ENCODE measurements at regions not wholly inside any gene's neighbourhood (a gene's known extent, or its start where the extent isn't known, plus 50 kb on each side); places are given as distances from the start of the nearest gene placed in this dataset.
"Not testable (repeated sequence)": the region's sequence is repeated elsewhere in the genome, so short reads cannot be mapped to it uniquely, and the experiment has no call there.

DNA sequence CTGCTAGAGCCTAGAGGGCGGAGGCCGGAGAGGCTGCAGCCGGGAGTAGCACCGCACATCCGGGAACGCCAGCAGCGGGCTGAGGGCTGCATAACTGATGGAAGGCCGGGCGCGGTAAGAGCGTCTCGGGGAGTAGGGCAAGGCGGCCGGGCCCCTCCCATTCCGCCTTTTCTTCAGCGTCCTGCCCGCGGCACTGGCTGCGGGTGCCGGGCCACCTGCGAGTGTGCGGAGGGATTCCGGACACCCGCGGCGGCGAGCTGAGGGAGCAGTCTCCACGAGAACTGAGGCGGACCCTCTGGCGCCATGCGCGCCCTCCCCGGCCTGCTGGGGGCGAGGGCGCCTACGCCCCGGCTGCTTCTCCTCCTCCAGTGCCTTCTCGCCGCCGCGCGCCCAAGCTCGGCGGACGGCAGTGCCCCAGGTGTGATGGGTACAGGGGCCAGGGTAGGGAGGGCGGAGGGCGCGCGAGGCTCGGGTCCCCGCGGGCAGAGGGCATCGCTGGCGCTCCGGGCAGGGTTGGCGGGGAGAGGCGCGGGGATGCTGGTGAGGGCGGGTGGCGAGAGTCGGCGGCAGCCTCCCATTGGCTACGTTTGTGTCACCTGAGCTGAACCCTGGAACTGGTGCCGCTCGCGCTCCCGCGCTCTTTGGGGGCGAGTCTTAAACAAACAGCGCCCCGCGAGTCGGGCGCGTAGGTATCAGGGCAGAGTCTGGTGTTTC is 334.4 kb downstream of the SRGAP2C start:
- peak; percentile 72 for DNase-seq (ENCODE audit: low read depth)

DNA sequence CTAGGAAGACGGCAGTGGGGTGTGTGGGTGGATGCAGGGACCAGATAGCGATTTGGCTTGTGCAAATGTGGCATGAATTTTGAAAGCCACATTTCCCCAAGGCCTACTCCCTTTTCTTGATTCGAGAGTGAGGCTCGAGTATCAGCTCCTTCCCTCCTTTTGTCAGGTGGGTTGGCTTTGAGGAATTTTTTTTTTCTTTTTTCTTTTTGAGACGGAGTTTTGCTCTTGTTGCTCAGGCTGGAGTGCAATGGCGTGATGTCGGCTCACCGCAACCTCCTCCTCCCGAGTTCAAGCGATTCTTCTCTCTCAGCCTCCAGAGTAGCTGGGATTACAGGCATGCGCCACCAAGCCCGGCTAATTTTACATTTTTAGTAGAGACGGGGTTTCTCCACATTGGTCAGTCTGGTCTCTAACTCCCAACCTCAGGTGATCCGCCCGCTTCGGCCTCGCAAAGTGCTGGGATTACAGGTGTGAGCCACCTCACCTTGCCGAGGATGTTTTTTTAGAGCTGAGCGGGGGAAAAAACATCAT is 335.0 kb downstream of the SRGAP2C start:
- DNase-seq (ENCODE audit: low read depth): not testable (repeated sequence)

DNA sequence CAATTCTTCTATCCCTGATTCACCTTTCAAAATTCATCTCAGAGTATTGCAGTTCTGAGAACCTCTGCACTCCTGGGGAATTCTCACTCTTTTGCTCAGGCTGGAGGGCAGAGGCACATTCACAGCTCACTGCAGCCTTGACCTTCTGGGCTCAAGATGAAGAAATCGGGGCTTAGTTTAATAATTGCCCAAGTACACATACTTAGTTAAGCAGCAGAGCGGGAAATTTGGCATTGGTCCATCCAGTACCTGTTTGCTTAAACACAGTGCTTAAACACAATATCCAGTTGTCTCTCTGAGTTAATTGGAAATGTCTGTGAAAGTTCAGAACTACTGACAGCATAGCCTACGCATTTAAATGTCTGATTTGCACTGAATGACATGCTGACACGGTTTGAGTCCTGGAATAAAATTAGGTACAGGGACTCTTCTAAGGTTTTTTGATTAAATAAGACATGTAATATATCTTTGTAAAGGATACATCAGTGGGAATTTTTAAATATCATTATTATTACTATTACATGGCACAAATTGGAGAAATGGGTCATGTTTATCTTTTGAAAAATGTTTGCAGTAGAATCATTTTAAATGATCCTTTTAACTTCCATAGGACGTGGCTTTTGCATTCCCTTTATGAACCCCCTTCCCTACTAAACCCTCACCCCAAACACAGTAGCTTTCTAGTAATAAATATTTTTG is 337.4 kb downstream of the SRGAP2C start:
- no peak for DNase-seq (ENCODE audit: low read depth)

DNA sequence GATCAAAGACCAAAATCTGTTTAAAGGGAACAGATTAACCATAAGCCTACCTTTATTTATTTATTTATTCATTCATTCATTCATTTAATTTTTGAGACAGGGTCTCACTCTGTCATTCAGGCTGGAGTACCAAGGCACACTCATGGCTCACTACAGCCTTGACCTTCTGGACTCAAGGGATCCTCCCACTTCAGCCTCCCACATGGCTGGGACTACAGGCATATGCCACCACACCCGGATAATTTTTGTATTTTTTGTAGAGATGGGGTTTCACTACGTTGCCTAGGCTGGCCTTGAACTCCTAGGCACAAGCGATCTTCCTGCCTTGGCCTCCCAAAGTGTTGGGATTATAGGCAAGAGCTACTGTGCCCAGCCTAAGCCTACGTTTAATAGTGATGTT is 338.3 kb downstream of the SRGAP2C start:
- not testable (repeated sequence) for DNase-seq (ENCODE audit: low read depth)

DNA sequence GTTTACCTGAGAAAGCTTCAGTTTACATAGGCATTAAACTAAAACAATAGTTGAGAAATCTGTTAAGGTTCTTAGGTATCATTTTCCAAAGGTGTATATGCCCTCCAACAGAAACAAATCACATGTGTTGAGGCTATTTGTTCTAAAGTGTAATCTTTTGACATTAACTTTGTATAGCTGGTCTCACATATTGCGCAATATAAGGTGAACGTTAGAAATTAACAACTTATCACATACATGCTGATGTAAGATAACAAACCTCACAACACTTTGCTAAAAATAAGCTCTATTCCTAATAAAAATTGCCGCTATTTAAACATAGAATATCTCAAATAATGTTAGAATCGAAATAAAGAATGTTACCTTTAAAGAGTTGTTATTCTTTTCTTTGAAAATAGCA is 340.6 kb downstream of the SRGAP2C start:
- no peak for DNase-seq (ENCODE audit: low read depth)

DNA sequence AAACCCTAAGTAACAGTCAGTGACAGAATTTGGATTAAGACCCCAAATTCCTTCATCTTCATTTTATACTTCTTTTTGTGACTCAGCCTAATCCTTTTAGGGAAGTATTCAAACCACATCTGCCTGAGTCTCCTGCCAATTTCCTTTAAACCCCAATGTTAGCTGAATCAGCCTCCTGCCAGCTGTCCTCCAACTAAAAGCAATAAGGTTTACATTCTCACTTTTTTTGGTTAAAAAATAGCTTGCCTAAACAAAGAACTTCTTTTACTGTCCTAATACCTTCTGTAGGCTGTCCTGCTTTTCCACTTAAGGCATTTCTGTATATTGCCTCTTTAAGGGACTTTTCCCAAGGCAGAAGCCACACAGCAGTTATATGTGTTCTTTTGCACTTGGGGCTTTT is 344.2 kb downstream of the SRGAP2C start:
- DNase-seq (ENCODE audit: low read depth): not testable (repeated sequence)

DNA sequence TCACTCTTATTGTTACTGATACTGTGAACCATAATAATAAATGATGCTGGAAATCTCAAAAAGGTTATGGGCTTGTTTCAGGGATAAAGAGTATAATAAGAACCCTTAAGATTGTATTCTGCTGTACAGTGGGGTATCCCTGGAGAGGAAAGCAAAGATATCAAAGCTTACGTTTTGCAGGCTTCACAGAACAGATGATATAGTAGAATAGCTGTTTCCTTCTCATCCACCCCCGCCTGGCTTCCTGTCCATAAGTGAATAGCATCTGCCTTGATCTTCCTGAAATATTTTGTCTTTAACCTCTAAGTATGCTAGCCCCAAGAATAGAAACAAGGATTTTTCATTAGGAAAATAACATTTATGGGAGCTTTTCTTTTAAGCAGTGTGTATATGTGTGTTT is 345.3 kb downstream of the SRGAP2C start:
- DNase-seq (ENCODE audit: low read depth): not testable (repeated sequence)

DNA sequence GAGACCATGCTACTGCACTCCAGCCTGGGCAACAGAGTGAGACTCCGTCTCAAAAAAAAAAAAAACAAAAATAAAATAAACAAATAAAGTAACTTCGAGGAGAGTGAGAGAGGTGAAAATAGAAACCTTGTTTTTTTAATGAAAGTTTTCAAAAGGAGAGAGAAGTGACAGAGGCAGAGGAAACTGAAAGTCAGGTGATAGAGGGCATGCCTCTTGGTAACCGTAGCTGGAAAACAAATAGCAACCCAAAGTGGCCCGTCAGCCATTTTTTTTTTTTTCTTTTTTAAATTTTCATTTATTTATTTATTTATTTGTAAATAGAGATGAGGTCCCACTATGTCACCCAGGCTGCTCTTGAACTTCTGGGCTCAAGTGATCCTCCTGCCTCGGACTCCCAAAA is 347.0 kb downstream of the SRGAP2C start:
- not testable (repeated sequence) for DNase-seq (ENCODE audit: low read depth)

DNA sequence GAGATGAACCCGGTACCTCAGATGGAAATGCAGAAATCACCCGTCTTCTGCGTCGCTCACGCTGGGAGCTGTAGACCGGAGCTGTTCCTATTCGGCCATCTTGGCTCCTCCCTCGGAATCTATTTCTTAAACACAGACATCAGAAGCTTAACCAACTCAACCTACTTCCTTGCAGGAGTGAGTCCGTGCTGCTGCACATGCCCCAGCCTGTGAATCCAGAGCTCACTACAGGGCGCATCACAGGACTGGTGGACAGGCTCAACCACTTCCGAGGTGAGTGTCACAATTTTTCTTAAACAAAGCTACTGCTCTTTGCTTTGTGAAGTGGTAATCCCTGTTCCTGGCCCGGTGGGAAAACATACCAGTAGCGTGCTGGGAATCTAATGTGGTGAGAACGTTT is 353.4 kb downstream of the SRGAP2C start:
- DNase-seq (ENCODE audit: low read depth): not testable (repeated sequence)

DNA sequence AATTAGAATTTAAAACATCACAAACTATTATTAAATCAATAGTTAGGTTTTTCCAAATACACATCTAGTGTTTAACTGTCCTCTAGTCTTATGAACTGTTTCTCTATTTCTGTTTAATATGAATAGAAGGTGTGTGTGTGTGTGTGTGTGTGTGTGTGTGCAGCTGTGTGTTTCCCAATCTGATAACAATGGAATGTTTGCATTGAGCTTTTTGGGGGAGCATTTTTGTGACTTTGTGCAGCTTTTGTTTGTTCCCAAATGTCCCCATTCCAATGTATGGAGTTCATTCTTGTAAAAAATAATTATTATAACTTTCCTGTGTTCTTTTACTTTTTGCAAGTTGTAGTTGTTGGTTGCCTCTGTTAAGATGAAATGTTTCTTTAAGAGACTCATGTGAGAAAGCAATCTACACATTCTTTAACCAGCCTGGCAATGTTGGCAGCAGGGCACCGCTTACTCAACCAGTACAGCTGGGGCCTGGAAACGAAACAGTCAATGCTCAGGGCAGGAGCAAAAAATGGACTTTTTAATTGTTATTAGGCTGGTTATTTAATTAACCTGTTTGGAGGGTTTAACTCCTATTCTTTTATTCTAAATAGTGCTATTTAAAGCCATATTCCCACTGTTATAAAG is 354.3 kb downstream of the SRGAP2C start:
- no peak for DNase-seq (ENCODE audit: low read depth)

DNA sequence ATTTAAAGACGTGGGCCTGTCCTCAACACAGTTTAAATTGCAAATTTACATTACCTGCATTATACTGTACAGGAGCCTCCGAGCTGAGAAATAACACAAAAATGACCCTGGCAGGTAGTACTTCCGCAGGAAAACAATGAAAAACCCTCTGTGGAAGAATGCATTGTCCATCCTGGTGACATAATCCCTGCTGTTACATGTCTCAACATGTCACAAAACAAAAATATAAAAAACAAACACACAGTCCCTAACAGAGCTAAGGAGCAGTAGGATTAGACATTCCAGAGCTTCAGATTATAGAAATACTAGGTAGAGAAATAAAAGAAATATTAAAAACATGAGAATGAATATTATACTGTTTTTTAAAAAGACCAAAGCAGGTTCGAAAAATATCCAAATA is 359.2 kb downstream of the SRGAP2C start:
- DNase-seq (ENCODE audit: low read depth): not testable (repeated sequence)

DNA sequence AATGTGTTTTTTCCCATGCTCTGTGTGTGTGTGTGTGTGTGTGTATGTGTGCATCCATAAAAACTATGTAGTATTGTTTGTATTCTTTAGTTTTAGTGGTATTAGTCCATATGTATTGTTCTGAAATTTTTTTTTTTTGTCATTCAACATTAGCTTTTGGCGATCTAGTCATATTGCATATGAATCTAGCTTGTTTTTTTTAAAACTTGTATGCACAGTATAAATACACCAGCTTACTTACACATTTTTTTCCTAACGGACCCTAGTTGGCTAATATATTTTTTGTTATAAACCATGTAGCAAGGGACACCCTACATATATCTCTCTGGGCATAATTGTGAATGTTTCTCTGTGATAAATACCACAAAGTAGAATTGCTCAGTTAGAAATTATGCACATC is 359.7 kb downstream of the SRGAP2C start:
- DNase-seq (ENCODE audit: low read depth): no peak

DNA sequence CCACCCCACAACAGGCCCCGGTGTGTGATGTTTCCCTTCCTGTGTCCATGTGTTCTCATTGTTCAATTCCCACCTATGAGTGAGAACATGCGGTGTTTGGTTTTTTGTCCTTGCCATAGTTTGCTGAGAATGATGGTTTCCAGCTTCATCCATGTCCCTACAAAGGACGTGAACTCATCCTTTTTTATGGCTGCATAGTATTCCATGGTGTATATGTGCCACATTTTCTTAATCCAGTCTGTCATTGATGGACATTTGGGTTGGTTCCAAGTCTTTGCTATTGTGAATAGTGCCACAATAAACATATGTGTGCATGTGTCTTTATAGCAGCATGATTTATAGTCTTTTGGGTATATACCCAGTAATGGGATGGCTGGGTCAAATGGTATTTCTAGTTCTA is 361.1 kb downstream of the SRGAP2C start:
- not testable (repeated sequence) for DNase-seq (ENCODE audit: low read depth)

DNA sequence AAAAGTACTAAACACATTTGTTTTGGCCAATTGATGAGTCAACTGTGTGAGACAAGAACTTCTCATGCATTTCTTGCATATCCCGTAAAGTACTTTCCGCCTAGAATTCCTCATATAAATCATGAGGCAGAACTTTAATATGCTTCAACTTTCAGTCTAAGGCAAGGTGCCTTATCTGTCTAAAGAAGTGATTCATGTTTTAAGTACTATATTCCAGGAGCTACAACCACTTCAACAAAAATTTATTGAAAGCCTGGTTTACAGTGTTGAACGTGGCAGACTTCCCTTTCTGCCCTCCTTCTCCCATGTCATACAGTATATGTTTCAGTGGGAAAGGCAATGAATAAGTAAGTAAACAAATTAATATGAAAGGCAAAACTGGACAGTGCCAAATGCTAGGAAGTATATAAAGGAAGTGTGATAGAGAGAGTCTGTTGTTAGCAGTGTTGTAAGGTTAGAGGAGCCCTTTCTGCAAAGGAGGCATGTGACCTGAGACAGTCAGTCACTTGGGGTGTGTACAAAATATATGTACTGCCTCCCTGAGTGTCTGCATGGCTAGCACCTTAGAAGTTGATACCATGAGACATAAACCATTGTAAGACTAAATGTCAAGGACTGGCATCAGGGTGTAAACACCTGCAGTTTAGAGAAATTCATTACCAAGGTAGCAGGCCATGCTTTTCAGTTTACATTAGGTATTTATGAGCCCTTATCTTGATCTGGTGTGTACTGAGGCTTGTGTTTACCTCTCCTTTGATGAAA is 362.2 kb downstream of the SRGAP2C start:
- no peak for DNase-seq (ENCODE audit: low read depth)

DNA sequence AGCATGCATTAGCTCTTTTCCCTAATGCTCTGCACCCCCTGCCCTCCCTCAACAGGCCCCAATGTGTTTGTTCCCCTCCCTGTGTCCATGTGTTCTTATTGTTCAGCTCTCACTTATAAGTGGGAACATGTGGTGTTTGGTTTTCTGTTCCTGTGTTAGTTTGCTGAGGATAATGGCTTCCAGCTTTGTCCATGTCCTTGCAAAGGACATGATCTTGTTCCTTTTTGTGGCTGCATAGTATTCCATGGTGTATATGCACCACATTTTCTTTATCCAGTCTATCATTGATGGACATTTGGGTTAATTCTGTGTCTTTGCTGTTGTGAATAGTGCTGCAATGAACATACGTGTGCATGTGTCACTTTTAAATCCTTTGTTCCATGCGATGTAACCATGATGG is 363.0 kb downstream of the SRGAP2C start:
- not testable (repeated sequence) for DNase-seq (ENCODE audit: low read depth)

DNA sequence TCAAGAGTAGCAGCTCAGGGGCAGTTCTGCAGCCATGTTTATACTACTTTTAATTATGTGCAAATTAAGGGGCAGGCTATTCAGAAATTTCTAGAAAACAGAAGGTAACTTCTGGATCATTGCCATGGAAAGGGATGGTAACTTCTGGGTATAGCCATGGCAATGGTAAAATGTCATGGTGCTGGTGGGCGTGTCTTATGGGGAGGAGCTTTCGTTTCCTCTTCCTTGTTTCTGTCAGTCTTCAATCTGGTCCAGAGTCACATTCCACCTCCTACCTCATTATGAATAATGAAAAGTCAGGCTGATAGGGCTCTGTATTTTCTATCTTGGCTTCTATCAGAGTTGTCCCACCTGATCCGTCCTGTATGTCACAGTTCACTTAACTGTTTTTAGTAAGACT is 366.0 kb downstream of the SRGAP2C start:
- not testable (repeated sequence) for DNase-seq (ENCODE audit: low read depth)

DNA sequence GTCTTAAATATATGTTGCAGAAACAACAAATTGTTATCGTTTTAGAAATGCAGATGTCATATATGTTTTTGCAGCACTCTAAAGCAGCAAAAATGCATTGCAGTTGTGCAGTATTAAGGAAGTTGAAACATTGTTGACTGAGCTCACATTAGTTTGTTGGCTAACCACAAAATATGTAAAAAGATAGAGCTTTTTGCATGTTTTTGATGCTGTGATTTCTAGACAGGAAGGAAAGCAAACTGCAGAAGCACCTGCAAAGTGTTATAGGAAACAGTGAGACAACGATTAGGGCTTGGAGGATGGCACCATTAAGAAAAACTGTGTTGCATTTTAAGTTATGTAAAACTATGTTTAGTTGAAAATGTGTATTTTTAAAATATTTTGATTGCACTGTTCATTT is 366.7 kb downstream of the SRGAP2C start:
- DNase-seq (ENCODE audit: low read depth): not testable (repeated sequence)

DNA sequence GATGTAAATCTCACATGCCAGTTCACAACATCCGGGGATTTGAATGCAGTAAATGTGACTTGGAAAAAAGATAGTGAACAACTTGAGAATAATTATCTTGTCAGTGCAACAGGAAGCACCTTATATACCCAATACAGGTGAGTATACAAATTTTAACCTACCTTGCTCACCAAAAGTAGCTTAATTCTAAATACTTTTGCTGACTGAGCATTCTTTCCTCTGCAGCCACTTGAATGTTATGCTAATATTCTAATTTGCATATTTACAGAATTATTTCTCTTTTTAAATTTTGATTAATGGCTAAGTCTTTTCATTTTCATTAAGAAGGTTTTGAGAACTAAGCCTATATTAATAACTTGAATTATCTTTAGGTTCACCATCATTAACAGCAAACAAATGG is 371.8 kb downstream of the SRGAP2C start:
- not testable (repeated sequence) for DNase-seq (ENCODE audit: low read depth)

DNA sequence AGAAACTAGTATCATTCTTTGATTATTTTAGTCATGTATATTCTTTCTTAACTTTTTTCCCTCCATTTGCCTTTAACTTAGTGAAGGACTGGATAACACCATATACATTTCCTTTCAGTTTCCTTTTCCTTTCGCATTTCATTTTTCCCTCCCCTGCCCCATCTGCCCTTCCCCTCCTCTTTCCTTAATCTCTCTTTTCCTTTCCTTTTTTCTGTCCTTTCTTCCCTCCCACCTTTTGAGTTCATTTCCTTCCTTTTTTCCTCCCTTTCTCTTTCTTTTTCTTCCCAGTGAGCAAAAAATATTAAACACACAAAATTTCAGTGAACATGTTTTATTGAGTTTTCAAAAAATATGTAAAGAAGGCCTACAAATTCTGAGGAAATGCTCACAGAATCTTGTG is 373.3 kb downstream of the SRGAP2C start:
- not testable (repeated sequence) for DNase-seq (ENCODE audit: low read depth)

DNA sequence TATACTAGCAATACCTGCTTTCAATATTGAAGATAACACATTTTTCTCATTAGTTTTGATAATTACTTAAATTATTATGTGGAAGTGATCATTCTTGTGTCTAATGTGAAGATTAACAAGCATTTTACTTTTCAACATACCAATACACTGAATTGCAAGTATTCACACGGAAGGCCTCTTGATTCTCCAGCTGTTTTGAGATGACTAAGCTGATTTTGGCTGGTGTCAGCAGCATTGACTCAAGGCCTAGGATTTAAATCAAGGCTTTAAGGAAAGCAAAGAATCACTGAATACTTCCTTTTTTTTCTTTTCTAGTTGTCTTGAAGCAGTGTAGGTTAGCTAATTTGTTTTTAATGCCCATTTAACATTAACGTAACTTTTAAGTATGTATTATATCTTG is 373.7 kb downstream of the SRGAP2C start:
- DNase-seq (ENCODE audit: low read depth): no peak

DNA sequence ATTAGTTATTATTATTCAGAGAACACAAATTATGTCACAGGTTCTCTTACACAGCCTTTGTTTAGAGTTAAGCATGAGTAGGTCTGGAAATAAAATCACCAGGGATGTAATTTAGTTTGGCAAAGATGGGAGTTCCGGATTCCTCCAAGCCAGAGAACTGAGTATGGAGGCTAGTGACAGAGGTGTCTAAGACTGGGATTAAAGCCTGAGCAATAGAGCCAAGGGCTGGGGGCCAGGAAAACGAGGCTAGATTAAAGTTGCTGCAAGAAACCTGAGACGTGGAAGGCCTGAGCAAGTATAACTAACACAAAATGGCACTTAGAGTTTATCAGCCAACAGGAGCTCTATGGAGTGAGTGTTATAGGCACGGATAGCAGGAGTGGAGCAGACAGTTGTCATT is 381.6 kb downstream of the SRGAP2C start:
- DNase-seq (ENCODE audit: low read depth): no peak

DNA sequence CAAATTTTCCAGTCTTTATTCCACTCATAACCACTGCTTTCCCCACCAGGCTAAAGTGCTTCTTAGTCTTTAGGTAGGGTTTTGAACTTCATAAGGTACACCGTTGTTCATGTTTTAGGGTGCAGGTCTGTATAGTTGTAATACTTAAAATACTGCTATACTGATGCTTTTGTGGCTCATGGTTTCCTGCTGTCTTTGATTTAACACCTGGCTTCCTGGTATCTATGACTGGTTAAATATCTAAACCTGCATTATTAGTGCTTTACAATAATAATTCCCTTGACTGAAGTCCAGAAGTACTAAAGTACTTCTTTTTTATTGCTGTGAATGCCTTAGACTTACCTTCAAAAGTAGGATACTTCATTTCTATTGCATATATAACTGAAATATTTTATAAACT is 384.7 kb downstream of the SRGAP2C start:
- no peak for DNase-seq (ENCODE audit: low read depth)
